HG03139 (cell line): ENCODE measurements at regions not wholly inside any gene's neighbourhood (a gene's known extent, or its start where the extent isn't known, plus 50 kb on each side); places are given as distances from the start of the nearest gene placed in this dataset.

Source experiments
- ATAC-seq: cut with Tn5 transposase; IDR thresholded peaks from one replicate; pipeline ENCODE4 v1.9.1; 2021; ENCODE audit not compliant: unreplicated experiment

DNA sequence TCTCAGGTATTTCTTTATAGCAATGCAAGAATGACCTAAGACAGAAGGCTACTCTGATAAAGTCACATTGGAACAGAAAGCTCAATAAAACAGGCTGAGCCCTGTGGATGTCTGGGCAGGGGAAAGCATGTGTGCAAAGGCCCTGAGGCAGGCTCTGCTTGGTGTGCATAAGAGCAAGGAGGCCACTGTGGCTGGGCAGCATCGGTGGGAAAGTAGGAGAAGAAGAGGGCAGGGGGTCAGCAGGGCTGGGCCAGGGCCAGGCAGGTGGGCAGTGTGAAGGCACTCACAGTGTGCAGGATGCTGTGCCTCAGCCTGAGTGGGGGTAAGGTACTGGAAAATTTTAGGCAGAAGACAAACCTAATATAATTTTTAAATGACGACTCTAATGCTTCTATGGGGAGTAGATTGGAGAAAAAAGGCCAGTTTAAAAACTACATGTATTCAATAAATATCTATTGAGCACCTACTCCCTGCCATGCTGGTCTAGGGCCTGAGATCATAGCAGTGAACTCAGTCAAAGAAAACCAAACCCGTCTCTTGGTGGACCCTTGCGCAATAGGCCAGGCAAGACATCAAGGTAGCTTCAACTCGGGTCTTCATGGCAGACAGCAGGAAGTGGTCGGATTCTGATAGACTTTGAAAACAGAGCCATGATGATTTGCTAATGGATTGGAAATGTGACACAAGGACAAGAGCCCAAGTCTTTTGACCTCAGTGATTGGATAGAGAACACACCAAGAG lies 572.3 kb downstream of the TCERG1L start:
- no peak for ATAC-seq

DNA sequence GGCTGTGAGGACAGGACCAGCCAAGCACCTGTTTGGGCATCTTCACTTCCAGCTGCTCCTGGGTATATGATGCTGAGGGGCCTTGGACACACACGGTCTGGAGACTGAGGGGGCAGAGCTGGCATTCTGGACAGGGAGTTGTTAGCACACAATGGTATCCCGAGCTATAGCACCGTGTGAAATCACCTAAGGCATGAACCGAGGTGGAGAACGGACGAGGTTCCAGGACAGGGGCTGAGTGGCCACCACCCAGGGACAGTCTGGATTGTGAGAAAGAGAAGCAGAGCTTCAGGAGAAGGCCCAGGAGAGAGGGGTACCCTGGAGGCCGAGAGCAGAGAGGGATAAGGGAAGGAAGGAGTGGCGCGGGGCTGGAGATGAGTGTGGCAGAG lies 571.8 kb downstream of the TCERG1L start:
- no peak for ATAC-seq

DNA sequence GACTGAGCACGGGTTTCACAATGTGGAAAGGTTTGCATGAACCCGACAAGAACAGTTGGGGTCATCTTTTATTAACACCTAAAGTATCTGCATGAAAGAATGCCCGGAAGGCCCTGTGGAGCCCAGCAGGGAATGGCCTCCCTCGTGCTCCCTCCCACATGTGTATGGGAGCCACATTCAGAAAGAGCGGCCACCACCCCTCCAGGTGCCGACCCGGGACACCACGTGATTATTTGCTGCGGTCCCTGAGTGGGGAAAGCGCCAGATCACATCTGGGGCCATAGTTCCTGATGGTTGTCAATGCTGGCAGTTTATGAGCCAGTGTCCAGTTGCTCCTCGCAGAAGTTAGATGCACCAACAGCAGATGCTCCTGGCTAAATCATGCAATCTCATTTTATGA lies 571.4 kb downstream of the TCERG1L start:
- ATAC-seq: no peak

DNA sequence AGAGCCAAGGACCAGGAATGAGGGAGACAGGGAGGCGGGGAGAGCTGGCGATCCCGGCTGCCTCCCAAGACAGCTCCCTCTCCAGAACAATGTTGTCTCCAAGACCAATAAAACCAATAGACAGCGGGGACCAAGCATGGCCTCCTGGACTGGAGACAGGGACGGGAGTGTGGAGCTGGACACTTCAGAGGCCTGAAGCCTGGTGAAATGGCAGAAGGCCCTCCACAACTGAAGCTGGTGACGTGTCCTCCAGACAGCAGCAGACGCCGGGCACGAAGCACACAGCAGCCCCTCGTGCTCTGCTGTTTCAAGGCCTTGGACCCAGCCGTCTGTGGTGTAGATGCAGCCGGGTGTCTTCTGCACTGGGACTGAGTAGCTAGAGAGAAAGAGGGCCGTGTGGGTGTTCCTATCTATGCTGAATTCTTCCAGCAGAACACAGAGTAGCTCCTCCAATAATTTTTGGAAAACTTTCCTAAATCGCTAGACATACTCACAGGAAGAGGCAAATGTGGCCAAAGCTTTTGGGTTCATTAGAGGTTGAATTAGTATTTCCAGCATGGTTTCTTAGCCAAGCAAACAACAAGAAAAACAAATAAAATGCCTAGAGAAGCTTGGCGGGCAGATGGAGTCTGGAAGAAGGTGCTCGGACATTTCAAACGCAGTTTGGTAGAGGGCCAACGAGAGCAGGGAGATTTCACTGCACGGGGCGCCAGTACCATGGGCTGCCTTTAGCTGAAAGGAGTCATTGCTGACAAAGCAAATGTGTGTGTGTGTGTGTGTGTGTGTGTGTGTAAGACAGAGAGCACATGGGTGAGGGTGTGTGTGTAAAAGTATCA lies 570.4 kb downstream of the TCERG1L start:
- no peak for ATAC-seq

- no peak for ATAC-seq
Measured at GRCh38 chr10:130741901-130742855, 569.3 kb downstream of the TCERG1L start.

- ATAC-seq: no peak
Measured at GRCh38 chr10:130742941-130743675, 568.4 kb downstream of the TCERG1L start.

GRCh38 chr10:130743751-130744271 lies 567.7 kb downstream of the TCERG1L start:
- ATAC-seq: no peak

DNA sequence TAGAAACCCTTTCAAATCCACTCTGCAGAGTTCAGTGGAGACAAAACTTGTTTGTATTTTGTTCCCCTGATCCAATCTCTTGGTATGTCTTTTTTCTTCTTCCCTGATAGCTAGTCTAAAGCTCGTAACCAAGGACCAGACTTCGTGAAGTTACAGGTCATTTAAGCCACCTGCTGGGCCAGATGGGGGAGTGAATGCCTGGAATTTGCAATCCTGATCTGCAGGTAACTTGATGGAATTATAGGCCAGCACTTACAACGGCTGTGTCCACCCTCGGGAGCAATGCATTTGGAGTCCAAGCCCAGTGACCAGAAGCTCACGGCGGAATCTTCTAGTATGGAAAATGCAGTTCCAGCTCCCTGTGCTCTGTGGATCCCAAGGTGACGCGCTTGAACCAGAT lies 566.9 kb downstream of the TCERG1L start:
- ATAC-seq: no peak

DNA sequence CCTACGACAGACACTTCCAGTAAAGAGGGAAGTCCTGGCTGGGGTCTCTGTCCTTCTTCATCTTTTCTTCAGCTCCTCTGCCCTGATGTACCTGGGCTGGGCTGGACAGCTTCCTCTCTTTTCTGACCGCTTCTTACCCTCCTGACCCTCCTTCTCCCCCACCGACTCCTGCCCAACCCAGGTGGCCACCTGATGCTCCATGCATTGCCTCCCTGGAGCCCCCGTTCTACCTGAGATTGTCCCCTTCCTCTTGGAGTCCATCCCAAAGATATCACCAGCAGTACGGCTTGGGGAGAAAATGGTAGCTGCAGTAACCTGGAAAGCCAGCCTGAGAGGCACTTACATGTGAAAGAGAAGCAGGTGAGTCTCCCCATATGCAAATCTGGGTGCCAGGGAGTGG lies 566.3 kb downstream of the TCERG1L start:
- no peak for ATAC-seq

DNA sequence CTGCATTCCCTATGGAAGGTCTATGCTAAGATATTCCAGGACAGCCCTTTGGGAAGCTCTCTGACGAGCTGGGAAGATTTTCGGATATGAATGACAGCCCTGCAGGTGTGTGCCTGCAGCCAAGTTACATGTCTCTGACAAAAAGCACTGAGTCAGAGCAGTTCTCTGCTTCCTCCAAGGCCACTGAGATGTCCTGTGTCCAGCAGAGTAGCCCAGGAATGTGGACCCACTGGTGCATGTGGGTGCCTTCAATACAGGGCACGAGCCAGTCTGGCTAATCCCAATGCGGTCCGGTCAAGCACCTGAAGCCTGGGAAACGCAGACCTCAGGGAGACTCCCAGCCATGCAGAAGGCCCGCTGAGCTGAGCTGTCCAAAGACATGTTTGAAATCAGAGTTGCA lies 565.7 kb downstream of the TCERG1L start:
- no peak for ATAC-seq

- no peak for ATAC-seq
Measured at GRCh38 chr10:130746311-130746710, 565.2 kb downstream of the TCERG1L start.

GRCh38 chr10:130747356-130747755 lies 564.2 kb downstream of the TCERG1L start:
- ATAC-seq: no peak

- ATAC-seq: no peak
Measured at GRCh38 chr10:130747946-130748345, 563.6 kb downstream of the TCERG1L start.

GRCh38 chr10:130748409-130749057 lies 563.0 kb downstream of the TCERG1L start:
- ATAC-seq: no peak

DNA sequence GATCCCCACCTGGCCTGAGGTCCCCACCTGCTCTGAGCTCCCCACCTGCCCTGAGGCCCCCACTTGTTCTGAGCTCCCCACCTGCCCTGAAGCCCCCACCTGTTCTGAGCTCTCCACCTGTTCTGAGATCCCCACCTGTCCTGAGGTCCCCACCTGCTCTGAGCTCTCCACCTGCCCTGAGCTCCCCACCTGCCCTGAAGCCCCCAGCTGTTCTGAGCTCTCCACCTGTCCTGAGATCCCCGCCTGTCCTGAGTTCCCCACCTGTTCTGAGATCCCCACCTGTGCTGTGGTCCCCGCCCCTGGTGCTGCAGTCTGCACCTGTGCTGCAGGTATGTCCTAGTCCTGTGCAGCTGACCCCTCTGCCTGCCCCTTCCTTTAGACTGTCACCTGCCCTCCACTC lies 561.6 kb downstream of the TCERG1L start:
- no peak for ATAC-seq

- no peak for ATAC-seq
Measured at GRCh38 chr10:130750441-130750840, 561.1 kb downstream of the TCERG1L start.

DNA sequence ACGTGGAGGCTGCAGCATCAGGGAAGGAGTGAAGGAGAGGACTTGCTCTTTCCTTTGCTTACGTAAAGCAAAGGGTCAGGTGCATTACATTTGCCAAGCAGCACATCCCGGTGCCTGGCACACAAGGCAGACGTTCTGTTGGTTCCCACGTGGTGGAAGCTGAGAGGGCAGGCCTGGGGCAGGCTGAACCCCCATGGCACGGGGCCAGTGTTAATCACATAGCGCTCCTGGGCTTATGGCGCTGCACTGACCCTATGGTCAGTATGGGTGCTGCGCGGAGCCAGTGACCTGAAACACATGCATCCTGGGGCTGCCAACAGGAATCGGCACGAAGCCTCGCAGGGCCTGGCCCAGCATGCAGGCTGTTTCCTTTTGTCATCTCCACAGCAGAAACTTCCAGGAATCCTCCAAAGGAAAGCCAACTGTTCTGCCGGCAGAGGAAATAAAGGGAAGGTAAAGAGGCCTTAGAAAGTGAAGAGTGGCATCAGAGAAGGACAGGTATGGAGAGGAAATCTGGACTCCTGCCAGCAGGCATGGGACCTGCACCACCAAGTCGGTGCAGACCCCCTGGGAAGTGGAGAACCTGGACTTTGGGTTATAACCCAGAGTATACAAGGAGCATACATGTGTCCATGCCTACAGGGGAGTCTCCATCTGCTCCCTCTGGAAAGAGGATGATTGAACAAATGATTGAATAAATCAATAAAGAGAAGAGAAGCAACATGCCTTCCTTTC lies 560.2 kb downstream of the TCERG1L start:
- no peak for ATAC-seq

GRCh38 chr10:130751851-130752250 lies 559.7 kb downstream of the TCERG1L start:
- no peak for ATAC-seq

DNA sequence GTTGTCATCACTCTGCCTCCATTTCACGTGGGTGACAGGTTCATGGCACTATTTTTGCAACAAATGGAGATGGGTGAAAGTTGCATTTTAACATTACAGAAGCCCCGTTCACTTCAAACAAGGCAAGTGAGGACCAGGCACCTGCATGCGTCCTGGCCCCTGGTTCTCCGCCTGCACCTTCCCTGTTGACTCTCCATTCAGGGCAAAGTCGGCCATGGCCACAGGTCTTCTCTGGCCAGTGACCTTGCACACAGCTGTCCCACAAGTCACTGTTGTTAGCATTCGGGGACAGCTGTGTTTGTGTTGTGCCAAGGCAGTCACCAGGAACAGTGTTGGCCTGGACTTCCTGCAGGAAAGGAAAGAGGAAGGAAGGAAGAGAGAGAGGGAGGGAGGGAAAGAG lies 554.9 kb downstream of the TCERG1L start:
- no peak for ATAC-seq
